HG02571 (cell line): ENCODE measurements at regions not wholly inside any gene's neighbourhood (a gene's known extent, or its start where the extent isn't known, plus 50 kb on each side); places are given as distances from the start of the nearest gene placed in this dataset.
"Not testable (repeated sequence)": the region's sequence is repeated elsewhere in the genome, so short reads cannot be mapped to it uniquely, and the experiment has no call there.

Source experiments
- ATAC-seq: cut with Tn5 transposase; IDR thresholded peaks from one replicate; pipeline ENCODE4 v1.9.1; 2021; ENCODE audit warnings: mild to moderate bottlenecking, moderate library complexity; ENCODE audit not compliant: unreplicated experiment

DNA sequence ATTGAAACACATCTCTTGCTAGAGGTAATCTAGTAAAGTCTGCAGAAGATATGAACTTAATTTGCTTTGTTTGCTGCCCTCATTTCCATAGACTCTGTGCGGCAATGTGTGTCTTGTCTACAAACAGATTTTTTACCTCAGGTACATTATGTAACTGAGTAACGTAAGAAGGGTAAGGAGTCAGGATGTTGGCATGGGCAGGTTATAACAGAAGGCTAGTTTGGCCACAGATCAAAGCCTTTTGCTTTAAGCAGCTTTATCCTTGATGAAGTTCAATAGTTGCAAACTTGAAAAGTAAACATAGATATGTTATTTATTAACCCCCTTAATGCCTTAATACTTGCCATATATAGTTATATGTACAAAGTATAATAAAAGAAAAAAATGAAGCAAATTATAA, 391.6 kb upstream of the FKBP1C start:
- no peak for ATAC-seq

DNA sequence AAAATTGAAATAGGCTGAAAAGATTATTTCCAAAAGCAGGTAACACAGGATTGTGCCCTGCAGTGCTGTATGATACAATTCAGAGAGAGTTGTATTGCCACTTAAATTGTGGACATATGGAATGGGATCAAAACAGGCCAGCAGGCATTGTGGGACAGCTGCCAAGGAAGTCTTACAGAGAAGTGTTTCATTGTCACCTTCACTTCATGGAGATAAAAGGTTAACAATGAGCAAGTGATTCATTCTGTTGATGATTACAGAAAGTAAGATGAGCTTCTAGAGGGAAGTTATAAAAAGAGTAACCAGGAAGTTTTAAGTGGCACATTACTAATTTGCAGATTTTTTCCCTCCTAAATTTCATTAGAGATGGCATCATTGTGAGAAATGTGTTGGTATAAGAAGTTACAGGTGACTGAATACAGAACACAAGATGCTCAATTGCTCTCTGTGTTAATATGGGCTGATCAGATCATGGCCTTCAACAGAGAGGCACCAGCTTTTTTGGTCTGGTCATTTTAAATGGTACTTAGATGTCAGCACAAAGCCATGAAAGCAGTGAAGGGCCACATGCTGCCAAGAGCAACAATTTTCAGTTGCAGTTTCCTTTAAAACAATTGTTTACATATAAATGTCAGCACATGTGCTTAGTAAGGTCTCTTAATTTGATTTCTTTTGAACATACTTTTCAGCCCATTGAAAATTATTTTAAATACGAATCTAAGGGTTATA, 402.5 kb upstream of the FKBP1C start:
- no peak for ATAC-seq

DNA sequence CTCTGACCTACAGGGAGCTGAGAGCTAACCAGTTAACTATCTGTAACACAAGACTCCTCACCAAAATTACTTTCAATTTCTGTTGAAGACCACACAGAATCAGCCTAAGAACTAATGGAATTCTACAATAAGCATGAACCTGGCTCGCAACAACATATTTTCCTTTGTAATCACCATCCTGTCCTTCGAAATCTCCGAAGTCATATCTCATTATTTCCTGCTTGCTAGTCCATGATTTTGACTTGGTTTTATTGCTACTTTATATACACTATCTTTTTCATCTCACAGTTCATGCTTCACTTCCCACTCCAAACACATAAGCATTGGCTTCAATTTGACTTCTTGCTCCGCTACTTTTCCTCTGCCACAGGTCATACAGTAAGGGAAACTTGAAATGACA, 405.8 kb upstream of the FKBP1C start:
- ATAC-seq: no peak

DNA sequence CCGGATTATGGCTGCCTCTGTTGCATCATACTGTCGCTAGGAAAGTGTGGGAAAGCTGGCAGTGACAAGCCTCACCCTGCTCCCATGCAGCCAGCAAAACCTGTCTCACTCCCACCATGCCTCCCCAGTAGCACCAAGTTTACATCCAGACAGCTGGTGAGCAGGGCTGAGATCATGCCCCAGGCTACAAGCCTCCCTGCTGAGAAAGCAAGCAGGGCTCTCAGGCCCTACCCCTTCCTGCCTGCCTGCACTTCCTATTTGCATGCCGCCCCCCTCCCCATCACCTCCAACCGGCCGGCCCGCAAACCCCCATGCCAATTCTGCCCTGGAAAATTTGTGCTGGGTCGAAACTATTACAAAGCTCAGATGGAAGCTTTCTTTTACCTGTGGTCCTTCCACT, 408.2 kb upstream of the FKBP1C start:
- ATAC-seq: no peak

DNA sequence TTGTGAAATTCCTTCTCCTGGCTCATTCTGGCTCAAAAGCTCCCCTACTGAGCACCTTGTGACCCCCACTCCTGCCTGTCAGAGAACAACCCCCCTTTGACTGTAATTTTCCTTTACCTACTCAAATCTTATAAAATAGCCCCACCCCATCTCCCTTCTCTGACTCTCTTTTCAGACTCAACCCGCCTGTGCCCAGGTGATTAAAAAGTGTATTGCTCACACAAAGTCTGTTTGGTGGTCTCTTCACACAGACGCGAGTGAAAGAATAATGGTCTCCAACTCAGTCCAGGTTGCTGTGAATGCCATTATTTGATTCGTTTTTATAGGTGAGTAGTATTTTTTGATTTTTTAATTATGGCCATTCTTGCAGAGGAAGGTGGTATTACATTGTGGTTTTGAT, 414.1 kb upstream of the FKBP1C start:
- ATAC-seq: no peak

DNA sequence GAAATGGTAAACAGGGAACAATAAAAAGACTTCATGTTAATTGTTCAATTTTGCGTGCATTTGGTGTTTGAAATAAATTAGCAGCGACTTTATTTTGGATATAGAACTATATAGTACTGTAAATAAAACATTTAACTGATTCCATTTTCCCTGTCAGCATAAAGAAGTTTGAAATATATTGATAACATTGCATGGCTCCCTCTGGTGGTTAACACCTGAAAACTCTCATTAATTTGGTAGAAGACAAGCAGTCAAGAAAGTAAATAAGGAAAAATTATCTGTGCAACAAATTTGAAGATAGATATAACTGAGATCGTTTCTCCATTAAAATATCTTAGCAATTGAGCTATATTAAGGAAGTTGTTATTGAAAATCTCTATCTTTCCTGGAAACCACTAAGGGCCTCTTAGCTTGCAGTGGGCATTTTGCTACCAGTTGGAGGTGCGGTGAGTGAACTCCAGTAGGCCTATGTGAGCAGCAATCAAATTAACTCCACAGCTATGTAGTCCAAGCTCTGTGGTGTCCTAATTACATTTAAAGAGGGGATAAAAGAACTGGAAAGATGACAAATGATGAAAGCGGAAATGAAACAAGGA, 435.7 kb upstream of the FKBP1C start:
- no peak for ATAC-seq

DNA sequence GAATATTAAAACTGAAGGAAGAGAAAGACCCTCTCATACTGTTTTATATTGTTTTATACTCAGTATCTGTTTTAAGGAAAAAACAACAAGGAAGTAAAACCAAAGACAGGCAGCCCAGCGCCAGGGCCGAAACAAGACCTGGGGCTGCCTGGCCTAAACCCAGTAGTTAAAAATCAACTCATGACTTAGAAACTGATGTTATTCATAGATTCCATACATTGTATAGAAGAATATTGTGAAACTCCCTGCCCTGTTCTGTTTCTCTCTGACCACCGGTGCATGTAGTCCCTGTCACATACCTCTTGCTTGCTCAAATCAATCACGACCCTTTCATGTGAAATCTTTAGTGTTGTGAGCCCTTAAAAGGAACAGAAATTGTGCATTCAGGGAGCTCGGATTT, 445.1 kb upstream of the FKBP1C start:
- ATAC-seq: not testable (repeated sequence)

DNA sequence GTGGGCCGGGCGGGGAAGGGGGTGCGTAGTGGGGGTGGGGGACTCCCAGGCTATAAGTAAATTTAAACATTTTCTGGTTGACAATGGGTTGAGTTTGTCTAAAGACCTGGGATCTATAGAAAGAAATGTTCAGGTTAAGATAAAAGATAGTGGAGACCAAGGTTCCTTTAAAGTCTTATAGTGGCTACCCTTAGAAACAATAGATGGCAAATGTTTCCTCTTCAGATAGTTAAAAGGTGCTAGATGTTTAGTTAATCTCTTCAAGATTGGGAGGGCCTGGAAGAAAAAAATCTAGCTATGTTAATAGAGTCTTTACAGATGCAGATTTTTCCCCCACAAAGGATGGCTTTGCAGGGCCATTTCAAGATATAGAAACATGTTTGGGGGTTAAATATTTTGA, 446.4 kb upstream of the FKBP1C start:
- no peak for ATAC-seq

DNA sequence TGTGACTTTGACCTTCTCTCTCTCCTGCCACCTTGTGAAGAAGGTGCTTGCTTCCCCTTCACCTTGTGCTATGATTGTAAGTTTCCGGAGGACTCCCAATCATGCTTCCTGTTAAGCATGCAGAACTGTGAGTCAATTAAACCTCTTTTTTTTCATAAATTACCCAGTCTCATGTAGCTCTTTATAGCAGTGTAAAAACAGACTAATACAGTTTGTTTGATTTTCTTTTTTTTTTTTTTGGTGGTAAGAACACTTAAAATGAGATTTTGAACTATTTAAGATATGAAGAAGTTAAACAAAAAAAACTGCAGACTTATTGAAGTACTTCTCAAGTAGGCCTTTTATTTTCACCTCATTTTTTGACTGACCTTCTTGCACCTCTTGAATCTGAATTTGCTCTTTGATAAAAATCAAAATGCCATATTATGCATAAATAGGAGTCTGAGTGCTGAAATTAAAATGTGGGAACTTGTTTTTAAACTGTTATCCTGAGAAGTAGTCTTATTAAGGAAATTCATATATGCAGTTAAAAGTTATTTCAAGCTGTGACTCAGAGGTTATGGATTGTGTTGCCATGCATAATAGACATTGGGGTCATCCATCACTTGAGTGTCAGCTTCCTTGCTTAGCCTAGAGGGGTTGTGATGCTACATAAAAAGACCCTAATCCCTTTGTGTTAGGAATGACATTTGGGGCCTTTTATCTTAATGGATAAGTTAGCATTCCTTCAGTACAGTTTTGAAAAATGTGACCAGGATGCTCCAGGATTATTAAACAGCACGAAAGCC, 447.9 kb upstream of the FKBP1C start:
- ATAC-seq: no peak

DNA sequence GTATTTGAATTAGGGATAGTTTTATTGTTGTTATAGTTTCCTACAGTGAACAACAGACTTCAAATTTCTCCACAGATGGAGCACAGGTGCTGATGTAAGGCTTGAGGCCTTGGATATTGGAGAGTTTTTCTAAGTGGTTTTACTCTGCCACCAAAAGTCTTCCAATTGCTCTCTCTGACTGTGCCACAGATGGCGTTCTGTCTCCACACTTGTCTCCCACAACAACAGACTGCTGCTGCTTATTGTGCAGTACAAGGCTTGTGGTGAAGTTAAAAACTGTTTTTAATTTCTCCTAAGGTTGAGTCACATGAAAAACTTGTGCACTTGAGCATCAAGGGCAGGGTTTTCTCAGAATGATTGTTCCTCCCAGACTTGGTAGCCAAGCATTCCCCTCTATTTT, 460.9 kb upstream of the KHDRBS2 start:
- ATAC-seq: no peak

DNA sequence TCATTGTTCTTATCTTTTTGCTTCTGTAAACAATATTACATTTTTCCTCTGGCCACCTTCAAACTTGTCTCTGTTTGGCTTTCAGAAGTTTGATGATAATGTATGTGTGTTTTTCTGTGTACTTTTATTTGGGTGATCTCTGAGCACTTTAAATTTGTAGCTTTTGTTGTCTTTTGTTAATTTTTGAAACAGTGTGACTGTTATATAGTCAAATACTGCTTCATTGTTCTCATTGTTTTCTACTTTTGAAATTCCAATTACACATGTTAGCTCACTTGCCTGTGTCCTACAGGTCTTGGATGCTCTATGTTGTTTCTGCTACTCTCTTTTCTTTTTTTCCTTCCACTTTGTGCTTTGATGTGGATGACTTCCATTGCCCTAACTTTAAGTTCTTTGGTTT, 460.1 kb upstream of the KHDRBS2 start:
- no peak for ATAC-seq

DNA sequence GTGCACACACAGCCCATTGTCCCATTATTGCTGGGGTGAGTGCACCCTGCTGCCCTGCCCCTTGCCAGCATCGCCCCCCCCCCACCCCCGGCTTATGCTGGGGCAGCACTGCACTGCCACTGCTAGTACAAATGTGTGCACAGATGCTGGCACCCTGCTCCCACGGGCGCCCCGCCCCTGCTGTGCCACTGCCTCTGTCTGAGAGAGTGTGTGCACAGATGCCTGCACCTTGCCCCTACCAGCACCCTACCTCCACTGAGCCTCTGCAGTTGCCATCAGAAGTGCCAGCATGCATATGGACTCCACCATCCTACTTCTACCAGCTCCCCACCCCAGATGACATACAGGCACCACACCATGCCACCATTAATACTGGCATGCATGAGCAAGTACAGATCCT, 454.6 kb upstream of the KHDRBS2 start:
- no peak for ATAC-seq

DNA sequence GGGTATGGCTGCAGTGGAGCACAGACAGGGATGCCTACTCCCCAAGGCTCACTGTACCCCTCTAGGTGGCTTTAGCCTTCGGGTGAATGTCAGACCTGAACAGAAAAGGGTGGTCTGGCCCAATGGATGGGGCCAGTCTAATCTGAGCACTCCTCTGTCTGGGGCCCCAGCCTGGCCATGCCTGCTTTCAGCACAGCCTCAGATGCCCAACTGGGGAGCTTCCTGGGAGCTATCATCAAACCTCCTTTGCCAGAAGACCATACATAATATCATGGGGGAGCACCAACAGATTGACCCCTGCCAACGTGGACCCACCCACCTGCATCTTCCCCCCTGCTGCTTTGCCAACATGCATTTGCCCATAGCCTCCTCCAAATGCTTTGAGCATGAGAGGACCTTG, 454.1 kb upstream of the KHDRBS2 start:
- ATAC-seq: no peak

DNA sequence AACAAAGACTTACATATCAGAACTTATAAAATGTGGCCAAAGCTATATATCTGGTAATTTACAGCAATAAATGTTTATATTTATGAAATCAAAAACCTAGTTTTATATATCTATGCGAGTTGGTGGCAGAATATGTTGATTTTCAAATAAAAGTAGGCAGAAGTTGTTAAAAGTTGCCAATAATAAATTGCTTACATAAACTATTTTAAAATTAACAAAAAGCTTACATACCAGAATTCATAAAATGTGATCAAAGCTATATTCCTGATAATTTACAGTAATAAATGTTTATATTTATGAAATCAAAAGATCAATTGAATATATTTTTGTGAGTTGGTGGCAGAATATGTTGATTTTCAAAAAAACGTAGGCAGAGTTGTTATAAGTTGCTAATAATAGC, 451.8 kb upstream of the KHDRBS2 start:
- no peak for ATAC-seq

DNA sequence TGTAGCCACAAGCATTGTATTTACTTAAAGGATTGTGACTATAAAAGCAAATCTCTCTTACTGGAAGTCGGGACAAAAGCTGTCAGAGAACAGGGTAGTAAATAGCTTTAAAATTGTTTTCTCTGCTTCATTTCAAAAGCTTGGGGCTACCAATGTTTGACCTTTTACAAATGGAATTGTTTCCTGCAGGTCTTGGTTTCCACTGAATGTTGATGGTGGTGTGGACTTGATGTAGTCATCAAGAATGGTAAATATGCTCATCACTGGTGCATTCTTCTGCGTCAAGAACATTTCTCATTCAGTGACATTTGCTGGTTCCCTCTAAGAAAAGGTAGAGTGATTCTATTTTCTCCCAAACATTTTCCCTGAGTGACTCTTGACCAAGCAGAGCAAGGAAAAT, 435.4 kb upstream of the KHDRBS2 start:
- ATAC-seq: no peak

DNA sequence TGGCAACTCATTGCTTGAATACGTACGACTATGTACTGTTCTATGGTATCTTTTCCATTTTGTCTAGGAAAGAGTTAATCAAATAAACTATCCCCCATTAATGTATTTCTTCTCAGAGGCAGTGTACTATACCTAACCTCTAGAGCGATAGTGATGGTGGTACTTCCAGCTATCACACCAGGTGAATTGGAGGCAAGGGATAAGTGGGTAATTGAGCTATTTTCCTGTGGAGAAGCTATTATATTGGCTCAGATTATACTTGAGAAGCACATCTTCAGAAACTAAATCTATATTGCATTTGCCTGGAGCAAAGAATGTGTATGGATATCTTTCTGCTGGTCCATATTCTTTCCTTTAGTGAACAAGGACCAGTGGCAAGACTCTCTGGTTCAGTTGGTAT, 430.7 kb upstream of the KHDRBS2 start:
- no peak for ATAC-seq

DNA sequence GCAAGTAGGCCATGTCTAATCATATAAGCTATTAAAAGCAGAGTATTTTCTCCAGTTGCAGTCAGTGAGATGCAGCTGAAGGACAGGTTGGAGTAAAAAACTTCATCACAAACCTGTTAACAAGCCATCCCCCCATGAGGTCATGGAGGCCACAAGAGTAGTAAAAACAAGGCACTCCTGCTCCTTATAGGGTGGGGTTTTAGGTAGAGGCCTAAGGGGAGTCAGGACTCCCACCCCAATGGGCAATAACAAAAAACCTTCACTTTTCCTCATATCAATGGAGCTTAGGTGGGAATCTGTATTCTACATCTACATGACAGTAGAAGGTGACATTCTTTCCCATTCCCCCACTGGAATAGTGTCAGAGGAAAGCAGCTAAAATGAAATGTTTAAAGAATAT, 428.1 kb upstream of the KHDRBS2 start:
- ATAC-seq: no peak

DNA sequence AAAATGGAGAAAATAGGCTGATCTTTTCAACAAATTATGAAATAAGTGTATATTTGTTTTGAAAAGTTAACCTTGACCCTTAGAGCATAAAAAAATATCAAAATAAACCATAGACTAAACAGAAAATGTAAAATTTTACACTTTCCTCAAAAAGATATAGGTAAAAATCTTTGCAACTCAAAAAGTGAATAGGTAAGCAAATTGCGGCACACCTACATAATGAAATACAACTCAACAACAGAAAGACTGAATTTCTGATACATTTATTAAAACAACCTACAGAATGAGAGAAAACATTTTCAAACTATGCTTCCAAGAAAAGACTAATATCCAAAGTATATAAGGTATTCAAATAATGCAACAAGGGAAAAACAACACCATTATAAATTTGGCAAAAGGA, 425.7 kb upstream of the KHDRBS2 start:
- ATAC-seq: no peak

DNA sequence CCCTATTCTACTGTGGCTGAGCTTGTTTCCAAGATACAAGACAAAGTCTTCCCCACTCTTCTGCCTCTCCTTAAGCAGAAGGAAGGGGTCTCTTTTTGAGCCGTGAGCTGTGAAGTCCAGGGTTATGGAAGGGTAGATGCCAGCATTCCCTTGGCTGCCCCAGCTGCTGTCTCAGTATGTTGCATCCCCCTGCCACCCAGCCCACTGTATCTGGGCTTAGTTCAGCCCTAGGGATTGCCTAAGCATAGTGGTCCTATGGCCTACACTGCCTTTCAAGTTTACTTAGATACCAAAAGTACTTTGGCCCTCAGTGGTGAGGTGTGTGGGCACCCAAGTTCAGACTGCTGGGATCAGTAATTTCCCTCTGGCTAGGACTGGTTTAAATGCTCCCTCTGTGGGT, 421.9 kb upstream of the KHDRBS2 start:
- no peak for ATAC-seq

DNA sequence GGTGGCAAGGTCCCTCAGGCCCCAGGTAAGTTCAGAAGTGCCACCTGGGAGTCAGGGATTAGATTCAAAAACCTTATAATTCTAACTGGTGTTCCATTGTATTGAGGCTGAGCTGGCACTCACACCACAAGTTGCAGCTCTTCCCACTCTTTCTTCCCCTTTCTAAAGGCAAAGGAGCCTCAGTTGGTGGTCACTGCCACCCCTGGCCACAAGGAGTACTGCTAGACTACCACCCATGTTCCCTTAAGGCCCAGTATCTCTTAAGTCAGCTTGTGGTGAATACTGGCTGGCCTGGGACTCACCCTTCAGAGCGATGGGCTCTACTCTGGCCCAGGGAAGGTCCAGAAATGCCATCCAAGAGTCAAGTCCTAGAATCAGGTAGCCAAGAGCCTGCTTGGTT, 421.1 kb upstream of the KHDRBS2 start:
- ATAC-seq: no peak

DNA sequence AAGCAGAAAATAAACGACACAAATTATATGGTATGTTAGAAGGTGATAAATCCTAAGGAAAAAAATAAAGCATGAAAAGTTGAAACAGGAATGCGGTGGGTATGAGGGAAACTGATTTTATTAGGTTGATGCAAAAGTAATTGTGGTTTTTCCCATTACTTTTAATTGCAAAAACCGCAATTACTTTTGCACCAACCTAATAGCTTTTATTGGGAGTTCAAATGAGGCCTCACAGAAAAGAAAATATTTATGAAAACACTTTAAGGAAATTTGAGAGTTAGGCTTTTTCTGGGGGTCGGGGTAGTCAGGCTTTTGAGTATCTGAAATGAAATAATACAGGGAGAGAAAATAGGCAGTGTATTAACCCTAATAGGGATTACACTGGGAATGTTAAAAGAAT, 397.0 kb upstream of the KHDRBS2 start:
- no peak for ATAC-seq

DNA sequence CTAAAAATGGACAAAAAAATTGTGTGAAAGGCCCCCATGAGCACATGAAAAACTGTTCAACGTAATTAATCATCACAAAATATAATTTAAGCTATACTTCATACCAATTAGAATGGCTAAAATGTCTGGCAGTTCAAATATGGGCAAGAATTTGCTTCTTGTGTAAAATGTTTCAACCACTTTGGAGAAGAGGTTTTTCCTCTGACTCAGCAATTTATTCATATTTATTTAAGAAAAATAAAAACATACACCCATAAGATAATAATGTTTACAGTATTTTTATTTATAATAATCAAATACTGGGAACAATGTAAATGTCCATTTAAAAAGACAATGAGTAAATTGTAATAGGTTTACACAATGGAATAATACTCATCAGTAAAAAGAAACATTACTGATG, 395.1 kb upstream of the KHDRBS2 start:
- no peak for ATAC-seq
